Activated CD8-positive, alpha-beta memory T cell treated with anti-CD3 and anti-CD28 coated beads for 4 hours (primary cell): ENCODE measurements at regions not wholly inside any gene's neighbourhood (a gene's known extent, or its start where the extent isn't known, plus 50 kb on each side); places are given as distances from the start of the nearest gene placed in this dataset.

Experiments used
- DNase-seq, 2 donors: peaks; one replicate each; pipeline ENCODE4 v3.0.0-alpha.2; 2020; ENCODE audit warnings: low read depth in 2 of 2

DNA sequence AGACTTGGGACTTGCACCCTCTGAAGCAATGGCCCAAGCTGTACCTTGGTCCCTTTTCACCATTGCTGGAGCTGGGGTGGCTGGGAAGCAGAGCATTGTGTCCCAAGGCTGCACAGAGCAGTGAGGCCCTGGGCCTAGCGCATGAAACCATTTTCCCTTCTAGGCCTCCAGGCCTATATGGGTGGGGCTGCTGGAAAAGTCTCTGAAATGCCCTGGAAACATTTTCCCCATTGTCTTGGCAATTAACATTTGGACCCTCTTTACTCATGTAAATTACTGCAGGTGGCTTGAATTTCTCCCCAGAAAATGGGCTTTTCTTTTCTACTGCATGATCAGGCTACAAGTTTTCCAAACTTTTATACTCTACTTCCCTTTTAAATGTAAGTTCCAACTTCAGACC is 510.5 kb downstream of the SLITRK6 start:
- DNase-seq: no peak

DNA sequence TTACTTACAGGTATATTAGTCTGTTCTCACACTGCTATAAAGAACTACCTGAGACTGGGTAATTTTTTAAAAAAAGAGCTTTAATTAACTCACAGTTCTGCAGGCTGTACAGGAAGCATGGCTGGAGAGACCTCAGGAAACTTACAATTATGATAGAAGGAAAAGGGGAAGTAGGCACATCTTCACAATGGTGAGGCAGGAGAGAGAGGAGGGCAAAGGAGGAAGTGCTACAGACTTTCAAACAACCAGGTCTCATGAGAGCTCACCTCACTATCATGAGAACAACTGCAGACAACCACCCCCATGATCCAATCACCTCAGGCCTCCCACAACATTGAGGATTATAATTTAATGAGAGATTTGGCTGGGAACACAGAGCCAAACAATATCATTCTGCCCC is 511.7 kb downstream of the SLITRK6 start:
- no peak for DNase-seq

DNA sequence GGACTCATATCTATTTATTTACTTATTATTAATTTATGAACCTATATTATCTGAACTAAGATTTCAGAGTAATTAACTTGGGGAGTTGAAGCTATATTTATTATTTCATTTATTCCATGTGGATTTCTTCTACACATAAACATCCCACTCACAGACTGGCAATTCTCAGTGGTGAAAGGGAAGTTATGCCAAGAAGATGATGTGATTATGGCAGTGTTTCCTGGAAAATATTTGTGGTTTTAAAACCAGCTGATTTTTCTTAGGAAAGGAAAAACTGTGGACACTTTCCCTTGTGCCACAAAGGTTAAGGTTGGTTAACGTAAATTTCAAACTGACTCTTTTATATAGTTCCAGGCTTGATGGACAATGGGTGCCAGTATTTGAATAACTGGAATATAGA is 513.1 kb downstream of the SLITRK6 start:
- no peak for DNase-seq

DNA sequence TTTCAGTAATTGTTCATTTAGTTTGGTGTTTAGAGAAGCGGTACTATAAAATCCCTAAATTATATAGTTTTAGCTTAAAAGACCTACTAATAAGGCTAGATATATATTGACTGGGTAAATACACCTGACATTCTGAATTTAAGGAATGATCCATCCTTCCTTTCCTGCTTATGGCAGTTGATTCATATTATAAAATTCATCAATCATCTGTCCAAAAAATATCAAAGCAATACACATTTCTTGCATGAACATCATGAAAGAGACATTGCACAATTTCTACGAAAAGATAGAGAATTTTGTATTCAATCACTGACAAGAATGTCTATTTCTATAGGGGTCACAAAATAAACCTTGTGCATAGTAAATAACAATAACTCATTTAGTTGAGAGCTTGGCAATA is 514.9 kb downstream of the SLITRK6 start:
- DNase-seq: no peak

DNA sequence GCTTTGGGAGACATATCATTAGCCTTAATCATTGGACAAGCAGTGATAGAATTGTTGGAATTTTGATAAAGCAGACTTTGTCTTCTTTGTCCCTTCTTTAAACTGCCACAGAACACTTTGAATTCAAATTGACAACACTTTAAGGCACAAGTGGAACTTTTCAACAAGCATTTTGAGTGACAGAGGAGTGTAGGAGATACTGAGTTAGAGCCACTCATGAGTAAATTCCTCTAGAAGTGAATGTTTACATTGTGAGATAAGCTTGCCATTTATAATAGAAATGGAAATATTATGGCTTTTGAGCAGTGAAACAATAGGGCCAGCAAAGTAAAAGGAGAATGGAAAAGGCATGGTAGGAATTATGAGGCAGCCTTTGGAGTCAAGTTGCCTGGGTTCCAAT is 515.8 kb downstream of the SLITRK6 start:
- no peak for DNase-seq

DNA sequence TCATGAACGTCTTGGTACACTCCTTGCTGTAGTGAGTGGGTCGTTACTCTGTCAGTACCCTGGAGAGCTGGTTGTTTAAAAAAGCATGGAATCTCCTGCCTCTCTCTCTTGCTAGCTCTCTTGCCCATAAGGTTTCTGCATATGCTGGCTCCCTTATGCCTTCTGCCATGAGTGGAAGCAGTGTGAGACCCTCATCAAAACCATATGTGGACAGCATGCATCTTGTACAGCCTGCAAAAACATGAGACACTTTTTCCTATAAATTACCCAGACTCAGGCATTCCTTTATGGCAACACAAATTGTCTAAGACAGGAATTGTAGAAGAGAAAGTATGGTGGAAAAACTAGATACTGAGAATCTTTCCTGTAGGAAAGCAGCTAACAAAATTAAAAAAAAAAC is 516.3 kb downstream of the SLITRK6 start:
- DNase-seq: no peak

DNA sequence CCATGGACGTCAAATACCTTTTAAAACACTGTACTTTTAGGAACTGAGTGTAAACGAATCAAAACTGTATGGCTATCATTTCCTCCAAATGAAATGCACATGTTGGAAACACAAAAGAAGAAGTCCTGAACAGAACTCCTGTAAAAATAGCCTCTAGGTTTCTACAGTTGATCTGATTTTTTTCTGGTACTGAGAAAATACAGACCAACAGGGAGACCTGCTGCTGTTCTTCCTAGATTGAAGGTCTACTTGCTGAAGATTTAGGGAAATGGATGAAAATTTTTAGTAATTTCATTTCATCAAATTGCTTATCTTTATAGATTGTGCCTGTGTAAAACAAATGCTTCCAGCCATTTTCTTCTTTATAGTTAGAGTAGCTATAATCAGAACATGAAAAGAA is 520.4 kb downstream of the SLITRK6 start:
- DNase-seq: no peak

DNA sequence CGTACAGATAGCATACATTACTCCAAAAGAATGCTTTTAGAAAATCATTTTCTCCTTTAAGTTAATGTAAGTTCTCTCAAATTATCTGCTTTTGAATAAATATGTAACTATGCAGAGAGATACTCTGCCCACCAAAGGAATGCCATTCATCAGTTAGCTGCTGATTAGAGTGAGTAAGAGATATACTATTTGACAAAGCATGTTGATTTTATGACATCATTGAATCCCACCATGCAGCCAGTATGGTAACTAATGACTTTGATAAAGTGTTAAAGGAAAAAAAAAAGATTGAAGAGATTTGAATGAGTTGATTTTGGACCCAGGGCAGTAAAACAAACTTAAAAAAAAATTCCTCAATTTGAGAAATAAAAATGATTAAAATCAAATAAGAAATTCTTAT is 521.5 kb downstream of the SLITRK6 start:
- DNase-seq: no peak

DNA sequence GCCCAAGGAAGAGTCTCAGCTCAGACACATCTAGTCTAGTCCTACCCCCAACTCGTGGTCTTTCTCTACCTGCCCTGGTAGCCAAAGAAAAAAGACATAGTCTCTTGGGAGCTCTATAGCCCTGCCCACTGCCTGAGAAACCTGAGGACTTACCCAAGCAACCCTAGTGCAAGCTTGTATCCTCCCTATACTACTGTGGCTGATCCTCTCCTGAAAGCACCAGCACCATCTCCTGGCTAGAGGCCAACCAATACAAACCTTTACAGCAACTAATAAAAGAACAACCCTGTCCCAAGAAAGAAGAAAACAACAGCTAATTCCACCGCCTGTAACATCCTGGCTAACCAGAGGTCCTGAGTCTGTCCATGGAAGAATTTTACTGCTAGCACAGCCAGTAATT is 532.4 kb downstream of the SLITRK6 start:
- no peak for DNase-seq

DNA sequence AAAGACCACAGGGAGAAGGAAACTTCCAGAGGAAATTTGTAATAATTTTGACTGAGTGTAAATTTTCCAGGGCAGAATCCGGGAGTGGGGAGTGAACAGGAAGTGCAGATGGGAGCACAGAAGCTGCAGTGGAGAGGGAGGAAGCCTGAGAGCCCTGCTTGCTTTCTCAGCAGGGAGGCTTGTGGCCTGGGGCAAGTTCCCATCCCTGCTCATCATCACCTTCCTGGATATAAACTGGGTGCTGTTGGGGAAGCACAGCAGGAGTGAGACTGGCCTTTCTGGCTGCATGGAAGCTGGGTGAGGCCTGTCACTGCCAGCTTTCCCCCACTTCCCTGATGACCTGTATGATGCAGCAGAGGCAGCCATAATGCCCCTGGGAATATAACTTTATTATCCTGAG is 532.9 kb downstream of the SLITRK6 start:
- no peak for DNase-seq

DNA sequence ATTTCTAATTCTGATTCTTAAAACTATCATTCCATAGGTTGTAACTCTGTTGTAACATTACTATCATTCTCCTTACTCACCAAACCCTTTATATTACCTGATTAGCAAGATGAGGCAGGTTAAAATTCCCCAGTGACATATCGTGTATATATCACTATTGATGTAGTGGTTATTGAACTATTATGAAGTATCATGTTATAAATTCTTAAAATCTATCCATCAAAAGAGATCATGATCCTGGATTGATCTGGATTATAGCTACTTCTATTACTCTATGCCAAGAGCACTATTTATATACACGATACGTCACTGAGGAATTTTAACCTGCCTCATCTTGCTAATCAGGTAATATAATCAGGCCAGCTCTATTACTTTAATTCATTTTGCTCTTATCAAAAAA is 533.9 kb downstream of the SLITRK6 start:
- no peak for DNase-seq

DNA sequence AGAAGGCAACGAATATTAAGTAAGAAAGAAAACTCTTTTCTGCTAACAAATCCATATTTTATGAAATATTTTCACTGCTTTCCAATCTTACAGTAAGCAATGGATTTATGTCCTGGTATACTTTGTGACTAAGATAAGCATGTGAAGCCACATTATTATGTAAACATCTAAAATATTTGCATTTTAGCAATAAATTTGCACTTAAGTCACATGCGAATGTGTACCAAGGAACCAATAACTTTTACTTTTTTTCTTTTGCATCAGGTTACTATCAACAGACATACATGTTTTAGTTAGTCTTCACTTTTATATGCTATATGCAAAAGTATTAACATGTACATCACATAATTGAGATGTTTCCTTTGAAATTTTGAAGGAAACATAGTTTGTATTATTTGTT is 536.7 kb downstream of the SLITRK6 start:
- DNase-seq: no peak

DNA sequence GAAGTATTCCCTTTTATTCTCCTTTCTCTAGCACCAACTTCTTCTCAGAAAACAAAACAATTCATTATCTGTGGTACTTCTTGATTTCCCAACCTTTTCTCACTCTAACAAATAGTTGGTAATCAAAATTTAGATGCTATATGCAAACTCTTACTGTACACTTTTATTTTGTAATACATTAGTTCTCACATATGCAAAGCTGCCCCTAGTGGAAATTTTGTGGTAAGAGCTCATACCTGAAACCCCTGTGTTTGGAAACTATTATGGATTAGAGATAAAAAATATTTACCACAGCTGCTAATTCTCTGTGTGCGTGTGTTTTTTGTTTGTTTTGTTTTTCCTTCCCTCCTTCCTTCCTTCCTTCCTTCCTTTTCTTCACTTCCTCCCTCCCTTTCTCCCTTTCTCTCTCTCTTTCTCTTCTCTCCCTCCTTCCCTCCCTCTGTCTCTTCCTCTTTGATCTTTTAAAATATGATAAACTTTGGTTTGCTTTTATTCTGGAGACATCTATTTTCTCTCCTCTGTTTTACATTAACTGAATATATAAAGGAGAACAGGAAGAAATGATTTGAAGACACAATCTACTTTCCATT is 537.4 kb downstream of the SLITRK6 start:
- no peak for DNase-seq

DNA sequence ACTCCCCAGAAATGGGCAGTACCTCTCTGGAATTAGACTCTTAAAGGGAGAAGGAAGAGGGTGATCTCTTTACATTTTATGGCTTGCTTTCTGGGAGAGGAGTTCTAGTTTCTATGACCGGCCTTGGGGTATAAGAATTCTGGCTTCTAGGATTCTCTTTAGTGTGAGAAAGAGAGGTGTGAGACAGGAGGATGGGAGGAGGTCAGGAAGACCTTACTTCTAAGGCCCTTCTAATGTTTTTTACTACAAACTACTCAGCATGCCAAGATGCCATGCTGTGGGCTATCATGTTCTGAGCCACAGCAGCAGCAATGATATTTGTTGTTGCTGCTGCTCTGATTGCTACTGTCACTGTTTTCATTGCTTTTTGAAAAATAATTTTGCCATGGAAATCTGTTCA is 538.3 kb downstream of the SLITRK6 start:
- no peak for DNase-seq

DNA sequence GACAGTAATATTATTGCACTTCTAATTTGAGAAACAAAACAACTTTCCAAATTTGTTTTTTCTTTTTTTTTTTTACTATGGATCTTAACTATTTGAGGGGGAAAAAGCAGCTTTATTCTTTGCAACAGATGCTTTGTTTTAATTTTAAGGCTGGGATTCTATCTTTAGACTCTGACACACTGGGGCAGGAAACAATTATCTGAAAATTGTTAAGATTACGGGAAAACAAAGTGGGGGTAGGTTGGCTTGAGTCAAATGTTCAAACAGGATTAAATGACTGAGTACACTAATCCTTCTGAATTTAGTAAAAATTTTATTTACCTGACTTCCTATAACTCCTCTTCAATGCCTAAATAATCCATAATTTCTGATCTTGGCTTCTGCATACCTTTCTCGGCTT is 543.2 kb downstream of the SLITRK6 start:
- DNase-seq: no peak

DNA sequence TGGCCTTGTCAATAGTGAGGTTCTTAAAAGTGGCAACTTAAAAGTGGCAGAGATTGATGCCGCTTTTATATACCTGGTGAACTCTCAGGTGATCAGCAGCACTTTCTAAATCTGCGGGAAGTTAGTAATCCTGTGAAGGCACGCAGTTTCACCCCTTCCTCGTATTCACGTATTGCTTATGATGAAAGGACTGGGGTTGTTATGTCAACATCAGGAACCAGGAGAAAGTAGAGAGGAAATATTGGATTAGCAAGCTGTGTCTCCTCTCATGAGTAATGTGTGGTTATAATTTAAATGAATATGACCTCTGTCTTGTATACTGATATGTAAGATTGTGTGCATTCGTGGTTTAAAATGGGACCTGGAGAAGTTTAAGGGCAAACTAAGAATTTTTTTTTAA is 544.6 kb downstream of the SLITRK6 start:
- DNase-seq: no peak

DNA sequence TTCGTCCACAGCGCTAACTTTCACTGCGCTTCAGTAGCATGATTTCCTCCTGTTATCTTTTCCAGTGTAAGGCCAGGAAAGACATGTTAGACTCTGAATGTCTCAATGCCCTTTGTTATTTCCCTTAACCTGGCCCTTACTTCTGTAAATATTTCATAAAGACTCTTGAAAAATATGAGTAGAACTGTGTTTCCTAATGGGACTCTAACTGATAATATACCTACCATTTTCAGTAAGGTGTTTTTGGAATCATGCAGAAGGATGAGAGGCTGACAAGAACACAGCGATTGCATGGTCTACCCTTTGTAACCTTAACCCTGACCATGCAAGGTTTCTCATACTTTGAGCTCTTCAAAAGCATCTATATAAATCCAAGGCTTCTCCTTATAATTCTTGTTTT is 550.1 kb downstream of the SLITRK6 start:
- no peak for DNase-seq

DNA sequence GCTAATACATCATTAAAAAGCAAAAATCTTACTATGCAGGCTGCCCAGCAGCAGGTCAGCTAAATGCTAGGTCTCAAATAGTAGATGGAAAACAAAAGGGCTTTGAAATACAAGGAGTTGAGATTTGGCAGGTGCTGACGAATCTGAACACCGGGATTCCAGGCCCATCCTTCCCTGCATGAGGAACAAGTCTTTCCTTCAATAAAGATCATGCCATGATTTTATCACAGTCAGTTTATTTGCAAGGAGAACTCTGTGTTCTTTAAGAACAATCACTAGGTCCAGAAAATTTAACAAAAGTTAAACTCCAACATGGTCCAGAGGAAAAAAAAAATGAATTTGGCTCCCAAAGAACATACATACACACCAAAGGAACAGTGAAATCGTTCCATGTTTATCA is 551.4 kb downstream of the SLITRK6 start:
- DNase-seq: no peak

DNA sequence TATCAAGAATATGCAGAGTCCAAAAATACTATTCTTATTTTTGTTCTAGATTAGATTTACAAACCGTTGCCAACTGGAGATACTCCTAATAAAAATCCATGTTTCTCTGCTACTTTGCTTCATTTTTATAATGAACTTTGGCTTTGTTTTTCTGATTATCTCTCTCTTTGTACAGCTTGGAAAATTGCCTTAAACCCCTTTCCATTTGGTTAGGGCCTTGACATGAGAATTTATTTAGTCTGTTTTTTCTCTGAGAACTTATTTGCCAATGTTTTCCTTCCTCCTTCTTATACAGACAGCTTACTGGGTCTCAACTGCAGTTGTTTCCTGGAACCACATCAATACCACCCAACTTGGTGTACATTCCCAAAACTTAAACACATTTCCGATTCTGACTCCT is 555.4 kb downstream of the SLITRK6 start:
- DNase-seq: no peak

DNA sequence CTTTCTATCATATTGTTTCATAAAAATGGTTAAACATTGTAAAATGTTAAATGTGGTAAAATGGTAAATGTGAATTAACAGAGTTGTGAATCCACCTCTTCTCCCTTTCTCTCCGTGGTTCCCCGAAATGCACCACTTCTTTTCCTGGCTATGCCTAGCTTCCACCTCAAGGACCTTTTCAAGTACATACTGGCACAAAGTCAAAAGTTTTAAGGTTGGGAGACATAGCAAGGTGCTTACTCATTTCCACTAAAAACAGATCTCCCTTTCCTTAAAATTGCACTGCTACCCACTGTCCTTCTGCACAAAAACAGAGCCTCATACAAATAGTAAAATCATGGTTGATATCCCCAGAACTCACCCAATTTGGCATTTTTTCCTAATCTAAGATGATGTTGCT is 558.2 kb downstream of the SLITRK6 start:
- no peak for DNase-seq

DNA sequence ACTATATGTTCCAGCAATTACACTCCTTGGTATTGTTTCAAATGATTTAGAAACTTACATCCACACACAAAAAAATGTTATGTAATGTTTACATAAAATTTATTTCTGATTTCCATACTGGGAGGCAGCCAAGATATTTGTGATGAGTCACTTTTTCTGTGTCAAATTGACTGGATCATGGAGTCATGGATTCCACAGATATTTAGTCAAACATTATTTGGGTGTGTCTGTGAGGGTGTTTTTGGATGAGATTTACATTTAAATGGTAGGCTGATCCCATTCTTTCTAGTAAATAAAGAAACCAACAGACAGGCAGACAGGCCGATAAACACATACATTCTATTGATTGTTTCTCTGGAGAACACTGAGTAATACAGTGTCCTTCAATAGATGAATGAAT is 562.8 kb downstream of the SLITRK6 start:
- no peak for DNase-seq

DNA sequence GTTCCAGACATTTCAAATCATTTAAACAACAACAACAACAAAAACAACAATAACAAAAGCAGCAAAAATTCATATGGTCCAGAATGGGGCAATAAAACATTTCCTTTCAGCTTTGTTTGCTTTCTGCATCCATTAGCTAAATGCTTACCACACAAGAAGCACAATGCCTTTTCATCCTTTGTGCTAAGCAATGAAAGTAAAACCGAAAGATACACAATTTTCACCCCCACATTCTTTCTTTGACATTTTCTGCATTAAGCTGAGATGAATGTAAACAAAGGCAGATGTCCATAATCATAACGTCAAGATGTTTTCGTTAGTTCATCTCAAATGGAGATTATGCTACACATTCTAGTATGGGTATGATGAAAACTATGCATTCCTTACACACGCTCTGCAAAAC is 568.5 kb downstream of the SLITRK6 start:
- no peak for DNase-seq

DNA sequence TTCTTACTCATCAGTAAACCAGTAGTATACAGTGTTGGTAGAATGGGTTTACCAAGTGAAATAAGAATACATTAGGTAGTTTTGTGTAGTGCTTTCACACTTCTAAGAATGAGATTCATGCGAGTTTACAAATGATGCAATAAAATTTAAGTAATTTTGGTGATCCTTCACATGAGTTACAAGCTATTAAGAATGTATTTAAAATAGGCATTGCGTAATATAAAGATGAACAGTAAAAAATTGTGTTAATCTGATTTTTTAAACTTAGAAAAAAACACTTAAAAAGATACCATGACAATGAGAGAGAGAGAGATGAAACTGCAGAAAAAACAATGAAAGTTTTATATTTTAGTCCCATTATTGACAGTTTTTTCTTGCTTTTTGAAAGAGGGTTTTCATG is 570.5 kb downstream of the SLITRK6 start:
- no peak for DNase-seq

DNA sequence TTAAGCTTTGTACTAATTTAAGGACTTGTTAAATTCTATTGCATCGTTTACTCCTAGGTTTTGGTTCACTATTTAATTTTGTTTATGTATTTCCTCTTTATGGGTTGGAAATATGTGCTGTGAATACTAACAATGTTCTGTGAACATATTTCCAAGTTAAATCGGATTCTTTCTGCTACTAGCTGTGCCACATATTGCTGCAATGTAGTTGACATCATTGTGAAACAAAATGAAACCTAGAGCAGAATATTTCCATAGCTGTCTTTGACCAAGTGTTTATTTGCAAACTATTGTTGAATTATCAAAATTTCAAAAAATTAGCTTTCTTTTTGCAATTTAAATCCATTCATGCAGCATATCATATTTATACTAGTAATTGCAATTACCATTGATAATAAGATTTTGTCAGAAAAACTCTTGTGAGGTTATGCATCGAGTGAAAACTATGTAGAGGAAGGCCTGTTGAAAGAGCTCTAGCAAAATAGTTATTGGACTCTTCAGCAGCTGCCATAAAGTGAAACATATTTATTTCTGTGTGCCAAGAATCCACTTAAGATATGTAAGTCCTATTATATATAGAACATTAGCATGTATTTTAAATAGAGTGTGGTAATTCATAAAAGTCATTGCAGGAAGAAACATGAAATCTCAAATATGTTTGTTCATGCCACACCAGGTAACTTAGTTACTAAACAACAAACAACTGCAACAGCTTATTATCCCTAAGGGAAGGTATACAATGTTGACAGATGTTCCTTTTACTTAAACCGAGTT is 575.1 kb downstream of the SLITRK6 start:
- DNase-seq: no peak
